Gastroesophageal sphincter (tissue), 4 donors: ENCODE measurements at regions not wholly inside any gene's neighbourhood (a gene's known extent, or its start where the extent isn't known, plus 50 kb on each side); places are given as distances from the start of the nearest gene placed in this dataset.

Experiments
- ATAC-seq: fragments of 150-250 bp; one replicate; pipeline ENCODE4 v1.9.1; 2016; ENCODE audit warnings: mild to moderate bottlenecking, moderate library complexity
- H3K27ac ChIP-seq, 4 donors: fragments of 200-600 bp; sonication (generic) in 3 of 4; 1 replicate in 3 of 4; 2 replicates in 1 of 4; pipeline ENCODE4 v1.5.1; 2016 to 2019
- H3K27me3 ChIP-seq: fragments of 200-600 bp; sonication (generic); one replicate; pipeline ENCODE4 v1.5.1; 2019
- H3K36me3 ChIP-seq, 2 donors: fragments of 200-600 bp; sonication (generic); one replicate each; pipeline ENCODE4 v1.5.1; 2019; ENCODE audit warnings: control low read depth in 1 of 2
- H3K4me1 ChIP-seq, 3 donors: fragments of 200-600 bp; sonication (generic); 1 replicate in 2 of 3; 2 replicates in 1 of 3; pipeline ENCODE4 v1.5.1; 2016 to 2019; ENCODE audit warnings: control low read depth in 2 of 3
- H3K4me3 ChIP-seq, 2 donors: fragments of 200-600 bp; sonication (generic); one replicate each; pipeline ENCODE4 v1.5.1; 2019; ENCODE audit warnings: mild to moderate bottlenecking in 1 of 2, moderate library complexity in 1 of 2
- H3K9me3 ChIP-seq, 3 donors: fragments of 200-600 bp; sonication (generic); one replicate each; pipeline ENCODE4 v1.5.1; 2017 to 2019; ENCODE audit warnings: control low read depth in 2 of 3
- EP300 ChIP-seq: sonication (generic); formaldehyde crosslinking; IDR thresholded peaks from one replicate; pipeline ENCODE4 v1.6.1; 2017; ENCODE audit warnings: antibody characterized with exemption, mild to moderate bottlenecking
- POLR2A ChIP-seq, 2 donors: fragments of 450-650 bp; IDR thresholded peaks; one replicate each; pipeline ENCODE4 v1.6.1; 2017; ENCODE audit warnings: antibody characterized with exemption in 2 of 2, mild to moderate bottlenecking in 2 of 2, moderate library complexity in 1 of 2
- POLR2AphosphoS5 ChIP-seq: sonication (generic); formaldehyde crosslinking; IDR thresholded peaks from one replicate; pipeline ENCODE4 v1.6.1; 2017; ENCODE audit warnings: antibody characterized with exemption
- WGBS, 2 donors: methylation state at CpG; one replicate each; pipeline ENCODE4 v1.1.5; 2018; ENCODE audit warnings: low coverage in 1 of 2; 5-methylcytosine and 5-hydroxymethylcytosine counted together
- TF ChIP-seq, protein P1 (sequence below), 4 experiments: fragments of 200-600 bp in 2 of 4; fragments of 450-650 bp in 2 of 4; sonication (generic) in 1 of 4; IDR thresholded peaks; one replicate each; pipeline ENCODE4 v1.5.1; 2017 to 2019; ENCODE audit warnings: antibody characterized with exemption in 4 of 4, mild to moderate bottlenecking in 2 of 4, moderate library complexity in 2 of 4

DNA sequence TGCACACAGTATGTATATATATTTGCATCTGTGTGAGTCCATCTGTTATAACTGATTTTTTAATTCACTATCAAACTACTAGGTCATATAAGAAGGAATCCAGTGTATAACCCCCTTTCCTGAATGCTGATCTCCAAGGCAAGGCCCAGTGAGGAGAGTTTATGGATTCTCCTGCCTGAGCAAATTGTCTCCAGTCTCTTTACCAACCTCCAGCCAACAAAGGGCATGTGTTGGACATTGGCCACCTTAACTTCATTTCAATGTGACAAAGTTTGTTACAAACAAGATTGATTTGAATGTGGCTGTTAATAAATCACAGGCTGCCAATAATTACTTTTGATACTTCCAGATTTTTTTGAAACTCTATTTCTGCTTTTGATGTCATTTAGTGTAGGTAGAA, 191.6 kb downstream of the HAO1 start:
- Histone ChIP-seq H3K4me3 (no peak overlapping the region), H3K36me3 (no peaks in the 10 kb centered on the region), H3K9me3 (no peaks in the 10 kb centered on the region), H3K4me1 (no peaks in the 10 kb centered on the region), H3K27ac (no peak overlapping the region), H3K27me3 (no peaks in the 10 kb centered on the region)
- no peak for TF ChIP-seq EP300
- TF ChIP-seq POLR2AphosphoS5: no peak
- TF ChIP-seq, protein P1, sequence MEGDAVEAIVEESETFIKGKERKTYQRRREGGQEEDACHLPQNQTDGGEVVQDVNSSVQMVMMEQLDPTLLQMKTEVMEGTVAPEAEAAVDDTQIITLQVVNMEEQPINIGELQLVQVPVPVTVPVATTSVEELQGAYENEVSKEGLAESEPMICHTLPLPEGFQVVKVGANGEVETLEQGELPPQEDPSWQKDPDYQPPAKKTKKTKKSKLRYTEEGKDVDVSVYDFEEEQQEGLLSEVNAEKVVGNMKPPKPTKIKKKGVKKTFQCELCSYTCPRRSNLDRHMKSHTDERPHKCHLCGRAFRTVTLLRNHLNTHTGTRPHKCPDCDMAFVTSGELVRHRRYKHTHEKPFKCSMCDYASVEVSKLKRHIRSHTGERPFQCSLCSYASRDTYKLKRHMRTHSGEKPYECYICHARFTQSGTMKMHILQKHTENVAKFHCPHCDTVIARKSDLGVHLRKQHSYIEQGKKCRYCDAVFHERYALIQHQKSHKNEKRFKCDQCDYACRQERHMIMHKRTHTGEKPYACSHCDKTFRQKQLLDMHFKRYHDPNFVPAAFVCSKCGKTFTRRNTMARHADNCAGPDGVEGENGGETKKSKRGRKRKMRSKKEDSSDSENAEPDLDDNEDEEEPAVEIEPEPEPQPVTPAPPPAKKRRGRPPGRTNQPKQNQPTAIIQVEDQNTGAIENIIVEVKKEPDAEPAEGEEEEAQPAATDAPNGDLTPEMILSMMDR (IDR thresholded peaks at IDR 0.05): no peak
- TF ChIP-seq POLR2A (IDR thresholded peaks at IDR 0.05): no peak
- ATAC-seq: no peak

DNA sequence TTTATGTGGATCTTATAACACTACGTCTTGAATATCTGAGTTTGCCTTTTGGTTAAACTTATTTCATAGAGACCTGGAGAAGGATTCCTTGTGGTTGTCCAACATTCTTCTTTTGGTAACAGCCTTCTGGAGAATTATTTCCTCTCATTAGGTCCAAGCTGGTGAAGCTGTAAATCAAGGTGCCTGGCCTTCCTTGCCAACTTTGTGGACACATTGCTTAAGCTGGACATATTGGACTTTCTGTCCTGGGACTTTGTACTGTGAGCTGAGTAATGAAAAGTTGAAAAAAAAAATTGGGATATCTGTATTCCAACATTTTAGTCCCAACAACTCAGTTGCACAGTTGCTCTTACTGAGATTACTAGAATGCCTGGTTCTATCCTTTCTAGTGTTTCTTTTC, 186.2 kb downstream of the HAO1 start:
- WGBS, 2 donors: 80 to 93% methylated on average over 1 of the region's 1 CpG
- H3K4me3 ChIP-seq: no peak overlapping the region
- no peaks in the 10 kb centered on the region for H3K4me1 ChIP-seq
- no peak for TF ChIP-seq POLR2AphosphoS5
- TF ChIP-seq, protein P1 (IDR thresholded peaks at IDR 0.05): no peak
- TF ChIP-seq EP300: no peak
- no peak for TF ChIP-seq POLR2A (IDR thresholded peaks at IDR 0.05)
- H3K36me3 ChIP-seq: no peaks in the 10 kb centered on the region
- H3K27me3 ChIP-seq: no peaks in the 10 kb centered on the region
- ATAC-seq: no peak
- no peak overlapping the region for H3K27ac ChIP-seq
- no peaks in the 10 kb centered on the region for H3K9me3 ChIP-seq

DNA sequence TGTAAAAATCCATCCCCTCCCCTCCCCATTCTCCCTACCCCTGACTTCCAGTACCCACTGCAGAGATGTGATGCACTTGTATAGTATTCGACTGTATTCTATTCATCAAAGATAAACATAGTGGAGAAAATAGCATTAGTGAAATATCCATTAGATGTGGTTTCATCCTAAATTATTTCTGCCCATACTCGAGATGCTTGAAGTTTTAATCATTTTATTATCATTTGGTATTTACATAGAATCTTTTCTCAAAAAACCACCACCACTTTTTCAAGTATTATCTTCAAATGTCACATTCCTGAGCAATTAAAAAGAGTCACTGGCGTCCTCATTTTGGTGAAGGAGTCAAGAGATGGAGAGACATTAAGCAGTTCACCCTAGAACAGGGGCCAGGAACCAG, 181.9 kb downstream of the HAO1 start:
- H3K4me3 ChIP-seq: no peak overlapping the region
- no peak overlapping the region for H3K27ac ChIP-seq
- 57 to 83% methylated on average over 3 of the region's 3 CpGs for WGBS, 2 donors
- H3K27me3 ChIP-seq: no peaks in the 10 kb centered on the region
- H3K9me3 ChIP-seq: no peaks in the 10 kb centered on the region
- H3K36me3 ChIP-seq: no peaks in the 10 kb centered on the region
- H3K4me1 ChIP-seq: no peaks in the 10 kb centered on the region
- TF ChIP-seq, protein P1 (IDR thresholded peaks at IDR 0.05): no peak
- TF ChIP-seq EP300: no peak
- no peak for TF ChIP-seq POLR2AphosphoS5
- no peak for TF ChIP-seq POLR2A (IDR thresholded peaks at IDR 0.05)
- no peak for ATAC-seq

DNA sequence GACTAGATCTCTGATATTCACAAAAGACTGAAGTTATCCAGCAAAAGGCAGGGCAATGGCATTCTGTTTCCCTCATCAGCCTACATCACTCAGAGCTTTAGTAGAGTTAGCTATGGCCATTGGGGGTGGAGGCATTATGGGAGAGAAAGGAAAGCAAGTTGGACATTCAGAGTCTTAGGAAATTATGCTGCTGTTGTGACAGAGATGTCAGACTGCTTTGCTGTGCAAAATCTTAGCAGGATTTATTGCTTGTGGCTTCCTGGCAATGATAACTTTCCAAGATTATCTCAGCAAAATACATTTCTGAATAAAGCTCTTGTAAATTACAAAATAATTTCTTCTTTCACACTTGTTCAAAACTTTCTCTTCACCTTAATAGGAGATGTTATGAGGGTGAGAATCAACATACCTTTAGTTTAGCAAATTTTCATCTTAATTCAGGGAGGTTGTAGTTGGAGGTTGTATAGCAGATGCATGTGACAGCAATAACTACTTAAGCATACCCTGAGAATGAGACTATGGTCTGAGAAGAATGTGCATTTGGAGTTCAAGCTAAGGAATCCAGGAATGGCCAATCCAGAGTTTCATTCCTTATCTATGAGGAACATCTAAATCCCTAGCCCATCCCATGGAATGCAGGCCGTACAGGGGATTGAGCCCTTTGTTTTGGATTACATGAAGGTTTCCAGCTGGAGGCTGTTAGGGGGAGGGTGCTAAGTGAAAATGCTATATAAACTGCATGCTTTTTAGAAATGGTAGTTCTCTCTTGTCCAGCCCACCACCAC, 179.8 kb downstream of the HAO1 start:
- Histone ChIP-seq H3K4me3 (no peak overlapping the region), H3K4me1 (no peaks in the 10 kb centered on the region), H3K36me3 (no peaks in the 10 kb centered on the region), H3K27ac (no peak overlapping the region), H3K27me3 (no peaks in the 10 kb centered on the region), H3K9me3 (no peaks in the 10 kb centered on the region)
- ATAC-seq: no peak
- 17 to 54% methylated on average over 1 of the region's 1 CpG for WGBS, 2 donors
- TF ChIP-seq, protein P1 (IDR thresholded peaks at IDR 0.05): no peak
- TF ChIP-seq POLR2A (IDR thresholded peaks at IDR 0.05) (no peak), POLR2AphosphoS5 (no peak), EP300 (no peak)

DNA sequence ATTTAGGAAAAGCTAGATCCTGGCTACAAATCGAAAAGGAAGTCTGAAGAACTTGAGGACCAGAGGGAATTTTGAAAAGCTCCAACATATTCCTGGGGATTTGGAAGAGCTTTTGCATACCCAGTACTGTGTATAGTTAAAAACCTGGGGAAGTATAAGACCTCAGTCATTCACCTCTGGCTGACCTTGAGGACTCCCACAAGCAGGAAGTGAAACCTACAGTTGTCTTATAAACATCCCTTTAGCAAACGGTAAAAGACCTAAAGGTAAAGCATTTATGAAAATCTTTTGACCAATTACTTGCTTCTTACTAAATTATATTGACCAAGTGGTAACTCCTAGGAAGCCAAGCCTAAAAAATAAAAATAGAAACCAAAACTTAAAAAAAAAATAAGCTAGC, 175.0 kb downstream of the HAO1 start:
- no peaks in the 10 kb centered on the region for H3K27me3 ChIP-seq
- TF ChIP-seq POLR2AphosphoS5 (no peak), EP300 (no peak), POLR2A (IDR thresholded peaks at IDR 0.05) (no peak)
- no peak overlapping the region for H3K27ac ChIP-seq
- H3K36me3 ChIP-seq: no peaks in the 10 kb centered on the region
- H3K9me3 ChIP-seq: no peaks in the 10 kb centered on the region
- WGBS, 2 donors: 40 to 51% methylated on average over 2 of the region's 2 CpGs
- no peaks in the 10 kb centered on the region for H3K4me1 ChIP-seq
- ATAC-seq: no peak
- H3K4me3 ChIP-seq: no peak overlapping the region
